PFSK-1 (cell line): ENCODE measurements at regions not wholly inside any gene's neighbourhood (a gene's known extent, or its start where the extent isn't known, plus 50 kb on each side); places are given as distances from the start of the nearest gene placed in this dataset.

Experiments used
- POLR2AphosphoS5 ChIP-seq: IDR thresholded peaks from 2 replicates; pipeline ENCODE4 v1.6.1; 2012; ENCODE audit warnings: low read depth, mild to moderate bottlenecking, control low read depth, low read length, moderate library complexity
- SIN3A ChIP-seq: IDR thresholded peaks from 2 replicates; pipeline ENCODE4 v1.6.1; 2012; ENCODE audit warnings: mild to moderate bottlenecking, low read length, moderate library complexity, borderline replicate concordance; ENCODE audit not compliant: insufficient read depth
- TAF1 ChIP-seq: IDR thresholded peaks from 2 replicates; pipeline ENCODE4 v1.6.1; 2012; ENCODE audit warnings: low read length, control low read depth, borderline replicate concordance; ENCODE audit not compliant: insufficient read depth
- TF ChIP-seq, protein P1 (sequence below), 2 experiments: IDR thresholded peaks; 2 replicates each; pipeline versions ENCODE4 v1.6.1 to v1.8.0; 2011 to 2012; ENCODE audit warnings: low read depth in 2 of 2, low read length in 2 of 2, control low read depth in 1 of 2, inconsistent platforms in 1 of 2, mild to moderate bottlenecking in 1 of 2, moderate library complexity in 1 of 2; ENCODE audit not compliant: insufficient read depth in 1 of 2

DNA sequence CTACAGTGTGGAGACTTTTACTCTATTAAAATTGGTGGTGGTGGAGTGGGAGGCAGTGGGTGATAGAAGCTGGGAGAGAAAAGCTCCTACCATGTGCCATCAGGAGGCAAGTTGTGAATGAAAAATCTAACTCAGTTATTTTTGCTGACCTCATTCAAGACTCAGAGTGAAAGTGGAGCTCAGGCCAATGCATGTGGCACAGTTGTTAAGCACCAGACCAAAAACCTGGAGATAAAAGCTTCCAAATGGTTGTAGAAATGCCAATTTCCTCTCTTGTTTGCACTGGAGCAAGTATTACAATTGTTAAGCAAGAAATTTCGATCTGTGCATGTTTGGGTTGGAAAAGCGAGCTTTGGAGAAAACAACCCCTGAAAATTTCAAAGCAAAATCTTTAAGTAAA, 81.5 kb upstream of the PRICKLE2 start:
- no peak for TF ChIP-seq TAF1
- no peak for TF ChIP-seq SIN3A
- TF ChIP-seq POLR2AphosphoS5, result no peak
- TF ChIP-seq, protein P1, sequence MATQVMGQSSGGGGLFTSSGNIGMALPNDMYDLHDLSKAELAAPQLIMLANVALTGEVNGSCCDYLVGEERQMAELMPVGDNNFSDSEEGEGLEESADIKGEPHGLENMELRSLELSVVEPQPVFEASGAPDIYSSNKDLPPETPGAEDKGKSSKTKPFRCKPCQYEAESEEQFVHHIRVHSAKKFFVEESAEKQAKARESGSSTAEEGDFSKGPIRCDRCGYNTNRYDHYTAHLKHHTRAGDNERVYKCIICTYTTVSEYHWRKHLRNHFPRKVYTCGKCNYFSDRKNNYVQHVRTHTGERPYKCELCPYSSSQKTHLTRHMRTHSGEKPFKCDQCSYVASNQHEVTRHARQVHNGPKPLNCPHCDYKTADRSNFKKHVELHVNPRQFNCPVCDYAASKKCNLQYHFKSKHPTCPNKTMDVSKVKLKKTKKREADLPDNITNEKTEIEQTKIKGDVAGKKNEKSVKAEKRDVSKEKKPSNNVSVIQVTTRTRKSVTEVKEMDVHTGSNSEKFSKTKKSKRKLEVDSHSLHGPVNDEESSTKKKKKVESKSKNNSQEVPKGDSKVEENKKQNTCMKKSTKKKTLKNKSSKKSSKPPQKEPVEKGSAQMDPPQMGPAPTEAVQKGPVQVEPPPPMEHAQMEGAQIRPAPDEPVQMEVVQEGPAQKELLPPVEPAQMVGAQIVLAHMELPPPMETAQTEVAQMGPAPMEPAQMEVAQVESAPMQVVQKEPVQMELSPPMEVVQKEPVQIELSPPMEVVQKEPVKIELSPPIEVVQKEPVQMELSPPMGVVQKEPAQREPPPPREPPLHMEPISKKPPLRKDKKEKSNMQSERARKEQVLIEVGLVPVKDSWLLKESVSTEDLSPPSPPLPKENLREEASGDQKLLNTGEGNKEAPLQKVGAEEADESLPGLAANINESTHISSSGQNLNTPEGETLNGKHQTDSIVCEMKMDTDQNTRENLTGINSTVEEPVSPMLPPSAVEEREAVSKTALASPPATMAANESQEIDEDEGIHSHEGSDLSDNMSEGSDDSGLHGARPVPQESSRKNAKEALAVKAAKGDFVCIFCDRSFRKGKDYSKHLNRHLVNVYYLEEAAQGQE (IDR thresholded peaks at IDR 0.05; ENCODE audit: insufficient read depth in 1 of 2, low read depth in 2 of 2, low read length in 2 of 2), result no peak
